ENCODE measurements at regions not wholly inside any gene's neighbourhood (a gene's known extent, or its start where the extent isn't known, plus 50 kb on each side); places are given as distances from the start of the nearest gene placed in this dataset.

DNA sequence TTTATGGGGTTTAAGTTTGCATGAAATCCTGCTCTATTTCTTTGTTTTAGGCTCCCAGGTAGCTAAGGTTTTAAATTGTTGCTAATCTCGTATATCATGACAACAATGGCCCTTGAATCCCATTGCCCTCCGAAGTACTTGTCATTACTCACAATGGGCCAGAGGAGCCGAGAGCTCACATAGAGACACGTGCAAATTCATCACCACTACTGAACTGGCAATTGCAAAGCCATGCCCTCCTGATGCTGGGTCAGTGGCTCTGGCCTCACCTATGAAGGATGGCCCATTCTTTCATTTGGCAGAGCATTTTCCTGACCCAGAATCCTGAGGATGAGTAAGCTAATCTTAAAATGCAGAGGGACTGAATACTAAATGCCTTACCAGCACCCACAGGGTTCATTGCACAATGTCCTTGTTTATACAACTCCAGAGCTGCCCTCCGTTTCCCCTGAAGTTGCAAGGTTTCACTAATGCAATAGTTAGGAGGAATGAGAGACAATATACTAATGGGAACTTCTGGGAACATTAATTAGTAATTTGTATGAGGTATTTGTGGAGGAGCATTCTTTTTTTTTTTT lies 71.6 kb upstream of the GAREM1 start:
- no peak for DNase-seq (ENCODE audit: low read depth)

DNA sequence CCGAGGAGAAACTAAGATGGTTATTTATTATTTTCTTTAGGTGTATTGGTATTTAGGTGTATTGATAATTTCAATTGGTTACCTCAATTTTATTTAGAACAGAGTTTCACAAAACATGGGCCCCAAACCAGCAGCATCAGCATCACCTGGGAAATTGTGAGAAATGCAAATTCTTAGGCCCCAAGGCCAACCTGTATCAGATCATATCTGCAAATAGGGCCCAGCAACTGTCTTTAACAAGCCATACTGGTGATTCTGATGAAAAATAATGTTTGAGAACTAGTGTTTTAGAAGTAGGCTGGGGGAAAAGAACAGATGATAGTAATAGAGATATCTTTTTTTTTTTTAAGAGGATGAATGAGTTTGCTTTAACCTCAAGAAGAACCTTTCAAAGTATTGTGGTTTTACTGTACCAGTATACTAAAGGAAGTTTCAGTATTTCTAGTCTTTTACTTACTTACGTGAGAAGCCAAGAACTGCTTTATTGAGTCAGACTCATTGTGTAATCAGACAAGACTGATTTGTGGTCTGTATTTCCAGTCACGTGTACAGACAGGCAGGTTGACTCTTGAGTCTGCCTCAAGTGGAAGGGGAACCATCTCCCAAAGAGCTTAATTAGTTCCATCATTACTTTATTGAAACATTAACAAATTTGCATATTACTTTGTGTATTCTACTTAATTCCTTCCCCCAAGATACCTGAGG lies 60.4 kb upstream of the GAREM1 start:
- no peak for DNase-seq (ENCODE audit: low read depth)

DNA sequence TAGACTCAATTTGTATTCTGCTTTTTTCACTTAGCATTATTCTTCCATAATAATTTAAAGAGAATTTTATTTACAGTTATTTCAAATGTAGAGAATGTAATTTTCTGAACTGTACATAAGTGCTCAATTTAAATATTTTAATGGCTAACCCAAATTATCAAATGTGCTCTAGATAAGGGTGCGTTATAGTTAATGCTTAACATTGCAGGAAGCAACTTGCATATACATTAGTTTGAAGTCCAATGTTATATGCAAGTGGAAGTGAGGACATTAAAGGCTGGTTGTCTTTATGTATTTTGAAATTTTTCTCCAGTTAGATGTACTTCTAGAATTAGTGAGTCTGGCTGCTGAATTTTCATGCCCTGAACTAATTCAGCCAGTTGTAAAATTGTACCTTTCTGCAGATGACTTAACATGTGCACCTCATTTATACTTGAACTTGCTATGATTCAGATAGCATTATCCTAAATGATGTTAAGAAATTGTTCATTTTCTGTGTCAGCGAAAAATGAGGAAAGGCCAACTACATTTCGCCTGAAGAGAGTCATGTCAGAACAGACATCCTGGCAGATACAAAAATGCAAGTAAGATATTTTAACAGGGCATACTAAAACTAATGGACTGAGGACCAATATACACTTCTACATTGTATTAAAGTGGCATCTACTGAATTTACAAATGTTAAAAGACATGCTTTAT lies 59.2 kb upstream of the GAREM1 start:
- DNase-seq (ENCODE audit: low read depth): no peak

DNA sequence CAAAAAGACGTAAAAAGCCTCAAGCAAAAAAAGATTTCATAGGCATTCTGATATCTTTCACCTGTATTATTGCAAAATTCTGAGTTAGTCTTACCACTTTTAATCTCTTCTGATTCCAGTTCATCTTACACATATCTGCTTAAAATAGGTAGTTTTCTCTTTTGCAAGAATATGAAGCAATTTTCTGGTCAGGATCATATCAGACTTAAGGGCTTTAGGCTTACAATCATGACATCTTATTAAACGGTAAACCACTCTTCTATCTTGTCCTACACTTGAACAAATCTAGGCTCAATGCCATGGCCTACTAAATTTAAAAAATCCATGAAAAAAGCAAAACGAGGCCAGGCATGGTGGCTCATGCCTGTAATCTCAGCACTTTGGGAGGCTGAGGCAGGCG lies 50.1 kb upstream of the GAREM1 start:
- no peak for DNase-seq (ENCODE audit: low read depth)

Measured in activated T-cell treated with anti-CD3 and anti-CD28 coated beads for 24 hours (primary cell).